ENCODE measurements at regions not wholly inside any gene's neighbourhood (a gene's known extent, or its start where the extent isn't known, plus 50 kb on each side); places are given as distances from the start of the nearest gene placed in this dataset.

DNA sequence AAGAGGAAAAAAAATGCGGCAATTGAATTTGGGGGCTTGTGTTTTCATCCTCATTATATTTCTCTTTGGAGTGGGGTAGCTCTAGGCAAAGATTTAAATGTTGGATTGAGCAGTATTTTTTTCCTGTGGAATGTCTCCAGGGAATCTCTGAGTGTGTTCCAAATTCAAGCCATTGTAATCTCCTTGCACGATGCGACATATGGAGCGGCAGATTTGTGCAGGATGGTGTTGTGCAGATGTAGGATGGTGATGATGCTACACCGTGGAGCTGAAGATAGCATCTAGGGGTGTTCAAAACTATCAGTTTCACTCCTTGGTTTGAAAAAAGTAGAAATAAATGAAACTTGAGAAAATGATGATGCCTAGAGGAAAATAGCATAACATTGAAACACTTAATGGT lies 777.5 kb upstream of the EPHA7 start:
- no peaks in the 10 kb centered on the region for H3K9me3 ChIP-seq
- no peak overlapping the region for H3K27ac ChIP-seq
- no peaks in the 10 kb centered on the region for H3K27me3 ChIP-seq
- 31 to 57% (median 51%) methylated on average over 5 of the region's 5 CpGs for WGBS, 3 donors
- no peaks in the 10 kb centered on the region for H3K36me3 ChIP-seq
- no peak overlapping the region for H3K4me3 ChIP-seq
- H3K4me1 ChIP-seq (ENCODE audit: insufficient read depth) = no peaks in the 10 kb centered on the region
- no peak for DNase-seq
- intact Hi-C loops (cut with DNase I) = no loop called here
- TF ChIP-seq, protein P1, sequence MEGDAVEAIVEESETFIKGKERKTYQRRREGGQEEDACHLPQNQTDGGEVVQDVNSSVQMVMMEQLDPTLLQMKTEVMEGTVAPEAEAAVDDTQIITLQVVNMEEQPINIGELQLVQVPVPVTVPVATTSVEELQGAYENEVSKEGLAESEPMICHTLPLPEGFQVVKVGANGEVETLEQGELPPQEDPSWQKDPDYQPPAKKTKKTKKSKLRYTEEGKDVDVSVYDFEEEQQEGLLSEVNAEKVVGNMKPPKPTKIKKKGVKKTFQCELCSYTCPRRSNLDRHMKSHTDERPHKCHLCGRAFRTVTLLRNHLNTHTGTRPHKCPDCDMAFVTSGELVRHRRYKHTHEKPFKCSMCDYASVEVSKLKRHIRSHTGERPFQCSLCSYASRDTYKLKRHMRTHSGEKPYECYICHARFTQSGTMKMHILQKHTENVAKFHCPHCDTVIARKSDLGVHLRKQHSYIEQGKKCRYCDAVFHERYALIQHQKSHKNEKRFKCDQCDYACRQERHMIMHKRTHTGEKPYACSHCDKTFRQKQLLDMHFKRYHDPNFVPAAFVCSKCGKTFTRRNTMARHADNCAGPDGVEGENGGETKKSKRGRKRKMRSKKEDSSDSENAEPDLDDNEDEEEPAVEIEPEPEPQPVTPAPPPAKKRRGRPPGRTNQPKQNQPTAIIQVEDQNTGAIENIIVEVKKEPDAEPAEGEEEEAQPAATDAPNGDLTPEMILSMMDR (IDR thresholded peaks at IDR 0.05) = no peak
- no peak for TF ChIP-seq EP300 (IDR thresholded peaks at IDR 0.05)
- TF ChIP-seq POLR2A (IDR thresholded peaks at IDR 0.05) = no peak

DNA sequence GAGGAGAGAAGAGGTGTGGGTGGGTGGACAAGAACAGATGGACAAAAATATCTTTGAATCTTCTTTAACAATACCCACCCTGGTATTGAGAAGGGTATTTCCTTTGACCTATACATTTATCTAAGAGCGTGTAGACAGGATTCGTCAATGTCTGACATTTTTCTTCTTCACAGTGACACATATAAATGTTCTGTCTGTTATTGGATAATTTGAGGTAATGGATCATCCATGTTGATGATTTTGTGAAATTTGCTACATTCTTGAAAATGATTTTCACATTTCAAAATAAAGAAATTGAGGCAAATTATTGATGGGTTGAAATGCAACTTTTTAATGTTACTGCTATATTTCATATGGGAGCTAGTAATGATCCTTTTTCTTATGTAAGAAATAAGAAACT lies 770.7 kb upstream of the EPHA7 start:
- Histone ChIP-seq H3K27me3 (no peaks in the 10 kb centered on the region), H3K36me3 (no peaks in the 10 kb centered on the region), H3K9me3 (no peaks in the 10 kb centered on the region), H3K4me1 (ENCODE audit: insufficient read depth) (no peaks in the 10 kb centered on the region), H3K27ac (no peak overlapping the region), H3K4me3 (no peak overlapping the region)
- intact Hi-C loops (cut with DNase I) = no loop called here
- TF ChIP-seq POLR2A (IDR thresholded peaks at IDR 0.05) (no peak), EP300 (IDR thresholded peaks at IDR 0.05) (no peak)
- TF ChIP-seq, protein P1 (IDR thresholded peaks at IDR 0.05) = no peak
- DNase-seq = no peak
- 93 to 95% (median 94%) methylated on average over 2 of the region's 2 CpGs for WGBS, 3 donors

DNA sequence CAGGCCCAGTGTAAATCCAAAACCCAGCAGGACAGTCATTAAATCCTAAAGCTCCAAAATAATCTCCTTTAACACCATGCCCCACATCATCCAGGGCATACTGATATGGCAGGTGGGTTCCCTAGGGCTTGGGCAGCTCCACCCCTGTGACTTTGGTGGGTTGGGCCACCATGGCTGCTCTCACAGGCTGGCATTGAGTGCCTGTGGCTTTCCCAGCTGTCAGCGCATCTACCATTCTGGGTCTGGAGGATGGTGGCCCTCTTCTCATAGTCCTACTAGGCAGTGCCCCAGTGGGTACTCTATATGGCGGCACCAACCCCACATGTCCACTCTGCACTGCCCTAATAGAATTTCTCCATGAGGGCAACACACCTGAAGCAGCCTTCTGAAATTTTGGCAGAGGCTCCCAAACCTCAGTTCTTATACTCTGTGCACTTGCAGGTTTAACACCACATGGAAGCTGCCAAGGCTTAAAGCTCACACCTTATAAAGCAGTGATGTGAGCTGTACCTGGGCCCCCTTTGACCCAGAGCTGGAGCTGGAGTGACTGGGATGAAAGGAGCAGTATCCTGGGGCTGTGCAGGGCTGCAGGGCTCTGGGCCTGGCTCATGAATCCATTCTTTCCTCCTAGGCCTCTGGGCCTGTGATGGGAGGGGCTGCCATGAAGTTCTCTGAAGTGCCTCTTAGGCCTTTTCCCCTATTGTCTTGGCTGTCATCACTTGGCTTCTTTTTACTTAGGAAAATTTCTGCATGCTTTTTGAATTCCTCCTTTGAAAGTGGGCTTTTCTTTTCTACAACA lies 765.5 kb upstream of the EPHA7 start:
- Histone ChIP-seq H3K4me3 (no peak overlapping the region), H3K27me3 (no peaks in the 10 kb centered on the region), H3K36me3 (no peaks in the 10 kb centered on the region), H3K9me3 (no peaks in the 10 kb centered on the region), H3K27ac (no peak overlapping the region), H3K4me1 (ENCODE audit: insufficient read depth) (no peaks in the 10 kb centered on the region)
- 94 to 97% (median 97%) methylated on average over 2 of the region's 2 CpGs for WGBS, 3 donors
- DNase-seq = no peak
- TF ChIP-seq EP300 (IDR thresholded peaks at IDR 0.05) = no peak
- intact Hi-C loops (cut with DNase I) = no loop called here

DNA sequence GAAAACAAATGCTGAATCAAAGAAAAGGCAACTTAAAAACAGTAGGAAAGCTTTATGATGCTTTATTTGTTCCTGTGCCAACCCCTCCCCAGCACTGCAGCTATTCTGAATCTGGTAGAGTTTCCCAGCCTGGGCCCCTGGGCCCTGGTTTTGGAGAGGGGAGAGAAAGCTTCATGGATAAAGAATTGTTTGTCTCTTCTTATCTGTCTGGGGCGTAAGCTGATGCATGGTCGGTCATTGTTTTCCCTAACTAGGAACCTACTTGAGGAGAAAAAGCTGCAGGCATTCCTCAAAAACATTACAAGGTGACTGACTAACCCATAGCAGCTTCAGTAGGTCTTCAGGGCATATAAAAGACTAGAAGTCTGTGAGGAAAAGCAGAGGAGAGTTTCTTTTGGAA lies 758.1 kb upstream of the EPHA7 start:
- Histone ChIP-seq H3K27me3 (no peaks in the 10 kb centered on the region), H3K36me3 (no peaks in the 10 kb centered on the region), H3K4me3 (no peak overlapping the region), H3K4me1 (ENCODE audit: insufficient read depth) (no peaks in the 10 kb centered on the region), H3K27ac (no peak overlapping the region), H3K9me3 (no peaks in the 10 kb centered on the region)
- 2 to 8% (median 7%) methylated on average over 2 of the region's 2 CpGs for WGBS, 3 donors
- intact Hi-C loops (cut with DNase I) = no loop called here
- DNase-seq = no peak
- TF ChIP-seq POLR2A (IDR thresholded peaks at IDR 0.05) (no peak), EP300 (IDR thresholded peaks at IDR 0.05) (no peak)
- TF ChIP-seq, protein P1 (IDR thresholded peaks at IDR 0.05) = no peak

DNA sequence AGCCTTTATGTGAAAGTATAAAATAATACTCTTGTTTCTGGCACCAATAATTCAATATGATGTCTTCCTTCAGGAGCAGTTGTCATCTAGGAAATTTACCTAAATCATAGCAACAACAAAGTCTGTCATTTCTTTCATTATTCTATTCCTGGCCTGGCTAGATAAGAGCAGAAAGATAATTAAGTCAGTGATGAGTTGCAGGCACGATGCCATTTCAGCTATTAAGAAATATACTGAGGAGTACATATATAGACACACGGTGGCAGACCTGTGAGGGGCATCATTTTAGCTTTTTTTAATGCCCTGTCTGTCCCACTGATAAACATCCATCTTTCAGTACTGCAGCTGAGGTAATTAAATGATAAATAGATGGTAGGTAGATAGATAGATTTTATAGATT lies 756.1 kb upstream of the EPHA7 start:
- DNase-seq = no peak
- Histone ChIP-seq H3K9me3 (no peaks in the 10 kb centered on the region), H3K27me3 (no peaks in the 10 kb centered on the region), H3K27ac (no peak overlapping the region), H3K4me3 (no peak overlapping the region), H3K36me3 (no peaks in the 10 kb centered on the region), H3K4me1 (ENCODE audit: insufficient read depth) (no peaks in the 10 kb centered on the region)
- intact Hi-C loops (cut with DNase I) = no loop called here
- 49 to 61% (median 57%) methylated on average over 2 of the region's 2 CpGs for WGBS, 3 donors
- TF ChIP-seq EP300 (IDR thresholded peaks at IDR 0.05) = no peak
- TF ChIP-seq, protein P1 (IDR thresholded peaks at IDR 0.05) = no peak
- no peak for TF ChIP-seq POLR2A (IDR thresholded peaks at IDR 0.05)

Measured in ovary (tissue), 7 donors.